Peyer's patch (tissue), 4 donors: ENCODE measurements at regions not wholly inside any gene's neighbourhood (a gene's known extent, or its start where the extent isn't known, plus 50 kb on each side); places are given as distances from the start of the nearest gene placed in this dataset.

Experiments used
- DNase-seq, 3 donors: peaks; one replicate each; pipeline ENCODE4 v3.0.0-alpha.2; 2017 to 2019
- H3K27ac ChIP-seq, 4 donors: fragments of 200-600 bp; sonication (generic); one replicate each; pipeline ENCODE4 v1.5.1; 2016 to 2019
- H3K27me3 ChIP-seq, 2 donors: fragments of 200-600 bp; sonication (generic); one replicate each; pipeline ENCODE4 v1.5.1; 2019
- H3K36me3 ChIP-seq, 3 donors: fragments of 200-600 bp; sonication (generic); one replicate each; pipeline ENCODE4 v1.5.1; 2016 to 2019
- H3K4me1 ChIP-seq, 4 donors: fragments of 200-600 bp; sonication (generic); one replicate each; pipeline ENCODE4 v1.5.1; 2016 to 2019
- H3K4me3 ChIP-seq, 4 donors: fragments of 200-600 bp; sonication (generic); 1 replicate in 3 of 4; 2 replicates in 1 of 4; pipeline ENCODE4 v1.5.1; 2016 to 2019; ENCODE audit warnings: mild to moderate bottlenecking in 1 of 4
- H3K9me3 ChIP-seq, 4 donors: fragments of 200-600 bp; sonication (generic); one replicate each; pipeline ENCODE4 v1.5.1; 2016 to 2019; ENCODE audit warnings: mild to moderate bottlenecking in 1 of 4
- CTCF ChIP-seq, 6 experiments: fragments of 450-650 bp in 4 of 6; fragments of 200-600 bp in 2 of 6; sonication (generic) in 1 of 6; IDR thresholded peaks; one replicate each; pipeline ENCODE4 v1.5.1; 2017 to 2019; ENCODE audit warnings: antibody characterized with exemption in 6 of 6, mild to moderate bottlenecking in 3 of 6, moderate library complexity in 1 of 6
- POLR2A ChIP-seq, 2 donors: fragments of 450-650 bp; IDR thresholded peaks; one replicate each; pipeline ENCODE4 v1.5.1; 2017; ENCODE audit warnings: antibody characterized with exemption in 2 of 2, mild to moderate bottlenecking in 2 of 2, moderate library complexity in 2 of 2

GRCh38 chrX:115892787-115893671 lies 277.5 kb upstream of the AGTR2 start:
- H3K27me3 ChIP-seq, result no peaks in the 10 kb centered on the region
- peaks cover 0 to 2% (median 0%) of the 10 kb centered on the region in 4 donors for H3K9me3 ChIP-seq
- H3K4me1 ChIP-seq, result no peaks in the 10 kb centered on the region
- peak overlapping the region in 1 of 4 donors; percentile 41 for H3K4me3 ChIP-seq
- peak; percentile 20 to 82 (median 66) for DNase-seq
- H3K27ac ChIP-seq, result peak overlapping the region in 3 of 4 donors; percentile 53 to 77 (median 76)
- TF ChIP-seq CTCF (IDR thresholded peaks at IDR 0.05) (peak in 4 of 6 experiments; percentile 7 to 90 (median 62)), POLR2A (IDR thresholded peaks at IDR 0.05) (no peak)
- no peaks in the 10 kb centered on the region for H3K36me3 ChIP-seq

- Histone ChIP-seq H3K4me1 (no peaks in the 10 kb centered on the region), H3K27ac (no peak overlapping the region), H3K27me3 (no peaks in the 10 kb centered on the region), H3K9me3 (no peaks in the 10 kb centered on the region), H3K4me3 (no peak overlapping the region), H3K36me3 (no peaks in the 10 kb centered on the region)
- TF ChIP-seq POLR2A (IDR thresholded peaks at IDR 0.05), result no peak
- peak in 3 of 6 experiments; percentile 16 to 62 (median 42) for TF ChIP-seq CTCF (IDR thresholded peaks at IDR 0.05)
- DNase-seq, result no peak
Measured at GRCh38 chrX:115894087-115894486, 276.5 kb upstream of the AGTR2 start.

- Histone ChIP-seq H3K4me1 (no peaks in the 10 kb centered on the region), H3K27ac (no peak overlapping the region), H3K36me3 (no peaks in the 10 kb centered on the region), H3K27me3 (no peaks in the 10 kb centered on the region), H3K9me3 (no peaks in the 10 kb centered on the region), H3K4me3 (no peak overlapping the region)
- TF ChIP-seq POLR2A (IDR thresholded peaks at IDR 0.05) (no peak), CTCF (IDR thresholded peaks at IDR 0.05) (no peak)
- peak in 1 of 3 donors; percentile 22 for DNase-seq
Measured at GRCh38 chrX:115895678-115896329, 274.7 kb upstream of the AGTR2 start.

- H3K9me3 ChIP-seq, result no peaks in the 10 kb centered on the region
- no peak for DNase-seq
Measured at GRCh38 chrX:115896362-115896761, 274.2 kb upstream of the AGTR2 start.

GRCh38 chrX:115897956-115898355 lies 272.6 kb upstream of the AGTR2 start:
- Histone ChIP-seq H3K4me1 (no peaks in the 10 kb centered on the region), H3K27ac (no peak overlapping the region), H3K36me3 (no peaks in the 10 kb centered on the region), H3K4me3 (no peak overlapping the region), H3K27me3 (no peaks in the 10 kb centered on the region), H3K9me3 (no peaks in the 10 kb centered on the region)
- TF ChIP-seq CTCF (IDR thresholded peaks at IDR 0.05), result no peak
- TF ChIP-seq POLR2A (IDR thresholded peaks at IDR 0.05), result no peak
- DNase-seq, result no peak

More at GRCh38 chrX:115896362-115896761, 274.2 kb upstream of the AGTR2 start:
- Histone ChIP-seq H3K27ac (no peak overlapping the region), H3K36me3 (no peaks in the 10 kb centered on the region), H3K4me3 (no peak overlapping the region), H3K4me1 (no peaks in the 10 kb centered on the region), H3K27me3 (no peaks in the 10 kb centered on the region)
- TF ChIP-seq POLR2A (IDR thresholded peaks at IDR 0.05) (no peak), CTCF (IDR thresholded peaks at IDR 0.05) (no peak)
